ENCODE measurements at regions not wholly inside any gene's neighbourhood (a gene's known extent, or its start where the extent isn't known, plus 50 kb on each side); places are given as distances from the start of the nearest gene placed in this dataset.

DNA sequence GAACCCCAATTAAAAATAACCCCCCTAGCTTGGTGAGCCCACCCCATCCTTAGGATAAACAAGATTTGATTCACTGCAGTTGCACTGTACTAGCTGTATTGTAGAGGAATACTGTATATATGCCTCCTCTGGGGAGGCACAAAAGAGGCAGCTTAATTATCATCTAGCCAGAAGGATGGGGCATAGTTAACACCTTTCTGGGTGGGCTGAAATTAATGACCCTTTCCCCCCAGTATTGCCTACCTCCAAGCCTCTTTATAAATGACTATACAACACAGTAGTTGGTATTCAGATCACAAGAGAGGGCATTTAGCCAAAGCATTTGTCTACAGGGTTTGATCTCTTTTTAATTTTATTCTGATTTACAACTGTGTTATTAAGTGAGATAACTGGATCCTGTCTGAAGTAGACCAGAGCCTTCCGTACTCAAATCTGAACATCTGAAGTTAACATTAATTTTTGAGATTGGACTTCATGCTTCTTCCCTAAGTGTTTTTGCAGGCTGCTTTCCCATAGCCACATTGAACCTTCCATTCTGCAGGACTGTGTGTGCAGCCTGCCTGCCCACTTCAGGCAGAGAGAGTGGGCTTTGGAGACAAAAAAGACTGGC is 807.0 kb upstream of the ARRDC4 start:
- TF ChIP-seq, protein P1, sequence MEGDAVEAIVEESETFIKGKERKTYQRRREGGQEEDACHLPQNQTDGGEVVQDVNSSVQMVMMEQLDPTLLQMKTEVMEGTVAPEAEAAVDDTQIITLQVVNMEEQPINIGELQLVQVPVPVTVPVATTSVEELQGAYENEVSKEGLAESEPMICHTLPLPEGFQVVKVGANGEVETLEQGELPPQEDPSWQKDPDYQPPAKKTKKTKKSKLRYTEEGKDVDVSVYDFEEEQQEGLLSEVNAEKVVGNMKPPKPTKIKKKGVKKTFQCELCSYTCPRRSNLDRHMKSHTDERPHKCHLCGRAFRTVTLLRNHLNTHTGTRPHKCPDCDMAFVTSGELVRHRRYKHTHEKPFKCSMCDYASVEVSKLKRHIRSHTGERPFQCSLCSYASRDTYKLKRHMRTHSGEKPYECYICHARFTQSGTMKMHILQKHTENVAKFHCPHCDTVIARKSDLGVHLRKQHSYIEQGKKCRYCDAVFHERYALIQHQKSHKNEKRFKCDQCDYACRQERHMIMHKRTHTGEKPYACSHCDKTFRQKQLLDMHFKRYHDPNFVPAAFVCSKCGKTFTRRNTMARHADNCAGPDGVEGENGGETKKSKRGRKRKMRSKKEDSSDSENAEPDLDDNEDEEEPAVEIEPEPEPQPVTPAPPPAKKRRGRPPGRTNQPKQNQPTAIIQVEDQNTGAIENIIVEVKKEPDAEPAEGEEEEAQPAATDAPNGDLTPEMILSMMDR (IDR thresholded peaks at IDR 0.05; ENCODE audit: poor library complexity): no peak
- no peak for TF ChIP-seq EZH2 (IDR thresholded peaks at IDR 0.05; ENCODE audit: borderline replicate concordance)
